ENCODE measurements at regions not wholly inside any gene's neighbourhood (a gene's known extent, or its start where the extent isn't known, plus 50 kb on each side); places are given as distances from the start of the nearest gene placed in this dataset.

GRCh38 chr3:117941756-117942155 lies 1092.9 kb downstream of the IGSF11 start:
- no peak overlapping the region for H3K4me2 ChIP-seq
- WGBS (ENCODE audit: low lambda C conversion rate) = 59% methylated on average over 4 of the region's 4 CpGs
- H3K27ac ChIP-seq (ENCODE audit: low read depth in 2 of 2, low read length in 1 of 2) = no peak overlapping the region
- no peaks in the 10 kb centered on the region for H3K4me1 ChIP-seq (ENCODE audit: control insufficient read depth in 1 of 2, insufficient read depth in 2 of 2, low read depth in 1 of 2, low read length in 1 of 2)
- no peaks in the 10 kb centered on the region for H3K79me2 ChIP-seq (ENCODE audit: insufficient read depth)
- ChIA-PET CTCF (interaction anchor here (0.9 to 1.2 kb wide), 2 partner anchors 10 to 20 kb away, joined by 3 read pairs; no protein-coding TSS in a partner anchor), POLR2A (no interaction called here)
- no peaks in the 10 kb centered on the region for H3F3A ChIP-seq (replicated peaks; ENCODE audit: insufficient read depth)
- no peak for DNase-seq
- H3K9ac ChIP-seq = no peak overlapping the region
- H3K9me2 ChIP-seq = no peaks in the 10 kb centered on the region
- TF ChIP-seq FOXJ3 (CRISPR knock-in tag; IDR thresholded peaks at IDR 0.05) = no peak
- TF ChIP-seq REST (IDR thresholded peaks at IDR 0.05; ENCODE audit: low read depth, low read length) = no peak
- no peak for TF ChIP-seq NRF1 (IDR thresholded peaks at IDR 0.05; ENCODE audit: low read depth, low read length)
- no peak for TF ChIP-seq CHD2 (IDR thresholded peaks at IDR 0.05; ENCODE audit: low read length, partially characterized antibody)
- TF ChIP-seq SMC3 (IDR thresholded peaks at IDR 0.05; ENCODE audit: low read depth, low read length) = no peak
- no peak for TF ChIP-seq NFIC (IDR thresholded peaks at IDR 0.05; ENCODE audit: borderline replicate concordance)
- no peak for TF ChIP-seq MAX (IDR thresholded peaks at IDR 0.05; ENCODE audit: low read depth)
- no peak for TF ChIP-seq MEF2A (IDR thresholded peaks at IDR 0.05; ENCODE audit: borderline replicate concordance, low read depth)
- no peak for TF ChIP-seq POLR2AphosphoS5 (IDR thresholded peaks at IDR 0.05; ENCODE audit: low read depth, low read length)
- TF ChIP-seq RXRA (IDR thresholded peaks at IDR 0.05; ENCODE audit: borderline replicate concordance, low read depth) = no peak
- no peak for TF ChIP-seq FOXM1 (IDR thresholded peaks at IDR 0.05; ENCODE audit: low read depth)
- no peak for TF ChIP-seq JUND (IDR thresholded peaks at IDR 0.05)
- no peak for TF ChIP-seq RCOR1 (IDR thresholded peaks at IDR 0.05; ENCODE audit: low read length)
- no peak for TF ChIP-seq GABPA (IDR thresholded peaks at IDR 0.05; ENCODE audit: low read depth)
- no peak for TF ChIP-seq GATA2 (CRISPR knock-in tag; IDR thresholded peaks at IDR 0.05)
- no peak for TF ChIP-seq FOSL2 (IDR thresholded peaks at IDR 0.05; ENCODE audit: borderline replicate concordance, low read depth)
- no peak overlapping the region for H2AFZ ChIP-seq (ENCODE audit: low read depth)
- H3K4me3 ChIP-seq (ENCODE audit: low read depth in 2 of 2, low read length in 1 of 2) = no peak overlapping the region
- no peaks in the 10 kb centered on the region for H3K27me3 ChIP-seq (ENCODE audit: insufficient read depth)
- H3K9me3 ChIP-seq = no peaks in the 10 kb centered on the region
- no peaks in the 10 kb centered on the region for H3K36me3 ChIP-seq (replicated peaks in 1 of 2; ENCODE audit: control insufficient read depth in 1 of 2, insufficient read depth in 2 of 2, low read length in 1 of 2)
- no peaks in the 10 kb centered on the region for H4K20me1 ChIP-seq (ENCODE audit: insufficient read depth)

- Histone ChIP-seq H3K9ac (no peak overlapping the region), H3K36me3 (replicated peaks in 1 of 2; ENCODE audit: control insufficient read depth in 1 of 2, insufficient read depth in 2 of 2, low read length in 1 of 2) (no peaks in the 10 kb centered on the region), H3F3A (replicated peaks; ENCODE audit: insufficient read depth) (no peaks in the 10 kb centered on the region), H2AFZ (ENCODE audit: low read depth) (no peak overlapping the region), H3K27ac (ENCODE audit: low read depth in 2 of 2, low read length in 1 of 2) (no peak overlapping the region), H3K4me1 (ENCODE audit: control insufficient read depth in 1 of 2, insufficient read depth in 2 of 2, low read depth in 1 of 2, low read length in 1 of 2) (peaks cover 0 to 2% of the 10 kb centered on the region in 2 experiments; a peak in 2 of 4 replicates), H3K9me2 (no peaks in the 10 kb centered on the region), H3K4me2 (no peak overlapping the region), H3K27me3 (ENCODE audit: insufficient read depth) (no peaks in the 10 kb centered on the region), H4K20me1 (ENCODE audit: insufficient read depth) (no peaks in the 10 kb centered on the region), H3K4me3 (ENCODE audit: low read depth in 2 of 2, low read length in 1 of 2) (no peak overlapping the region), H3K9me3 (no peaks in the 10 kb centered on the region), H3K79me2 (ENCODE audit: insufficient read depth) (no peaks in the 10 kb centered on the region)
- ChIA-PET CTCF (no interaction called here), POLR2A (no interaction called here)
- TF ChIP-seq MEF2A (IDR thresholded peaks at IDR 0.05; ENCODE audit: borderline replicate concordance, low read depth) (no peak), IRF3 (IDR thresholded peaks at IDR 0.05; ENCODE audit: low read depth, low read length) (no peak), USF1 (IDR thresholded peaks at IDR 0.05; ENCODE audit: borderline replicate concordance, low read depth) (no peak), CHD2 (IDR thresholded peaks at IDR 0.05; ENCODE audit: low read length, partially characterized antibody) (no peak), POLR2AphosphoS5 (IDR thresholded peaks at IDR 0.05; ENCODE audit: low read depth, low read length) (no peak), FOXJ3 (CRISPR knock-in tag; IDR thresholded peaks at IDR 0.05) (no peak), NFIC (IDR thresholded peaks at IDR 0.05; ENCODE audit: borderline replicate concordance) (no peak), TAF1 (IDR thresholded peaks at IDR 0.05; ENCODE audit: borderline replicate concordance, low read depth, low read length) (no peak), RFX5 (IDR thresholded peaks at IDR 0.05; ENCODE audit: low read length) (no peak), EP300 (IDR thresholded peaks at IDR 0.05; ENCODE audit: borderline replicate concordance in 1 of 2, low read depth in 1 of 2, low read length in 1 of 2) (no peak), RXRA (IDR thresholded peaks at IDR 0.05; ENCODE audit: borderline replicate concordance, low read depth) (no peak)
- 66% methylated on average over 1 of the region's 1 CpG for WGBS (ENCODE audit: low lambda C conversion rate)
- DNase-seq = no peak
Observed at GRCh38 chr3:117954131-117954530, 1080.5 kb downstream of the IGSF11 start.
